ENCODE measurements at regions not wholly inside any gene's neighbourhood (a gene's known extent, or its start where the extent isn't known, plus 50 kb on each side); places are given as distances from the start of the nearest gene placed in this dataset.

- TF ChIP-seq EZH2 (IDR thresholded peaks at IDR 0.05; ENCODE audit: insufficient read depth, poor library complexity, severe bottlenecking) (no peak), EZH2phosphoT487 (IDR thresholded peaks at IDR 0.05; ENCODE audit: insufficient read depth, low read depth) (no peak)
- WGBS, 2 experiments (ENCODE audit: low coverage in 1 of 2, low lambda C conversion rate in 2 of 2, missing lambda C conversion rate in 2 of 2), result 10 to 19% methylated on average over 1 of the region's 1 CpG
- in situ Hi-C loops (cut with MboI), result no loop called here
These were observed 669.5 kb downstream of the SLCO4C1 start for GRCh38 chr5:101626572-101626971.

GRCh38 chr5:101611039-101611438 is 685.0 kb downstream of the SLCO4C1 start:
- Histone ChIP-seq H3K79me2 (ENCODE audit: insufficient read depth) (no peaks in the 10 kb centered on the region), H3K36me3 (ENCODE audit: low read depth) (no peaks in the 10 kb centered on the region), H3K27ac (no peak overlapping the region), H4K20me1 (ENCODE audit: insufficient read depth) (no peaks in the 10 kb centered on the region), H3F3A (ENCODE audit: insufficient read depth) (no peaks in the 10 kb centered on the region), H3K9me3 (ENCODE audit: low read depth) (no peaks in the 10 kb centered on the region), H3K4me3 (no peak overlapping the region), H3K4me2 (ENCODE audit: unreplicated experiment) (no peak overlapping the region), H2AFZ (no peak overlapping the region), H3K4me1 (ENCODE audit: insufficient read depth) (no peaks in the 10 kb centered on the region), H3K27me3 (replicated peaks; ENCODE audit: insufficient read depth) (0 out of 2 replicates have a peak, but pooled peaks cover 3% of the 10 kb centered on the region), H3K9me2 (ENCODE audit: insufficient read depth) (no peaks in the 10 kb centered on the region), H3K9ac (no peak overlapping the region)
- in situ Hi-C loops (cut with MboI), result no loop called here
- TF ChIP-seq EZH2 (IDR thresholded peaks at IDR 0.05; ENCODE audit: insufficient read depth, poor library complexity, severe bottlenecking), result no peak
- TF ChIP-seq EZH2phosphoT487 (IDR thresholded peaks at IDR 0.05; ENCODE audit: insufficient read depth, low read depth), result no peak
- 50 to 63% methylated on average over 6 of the region's 6 CpGs for WGBS, 2 experiments (ENCODE audit: low coverage in 1 of 2, low lambda C conversion rate in 2 of 2, missing lambda C conversion rate in 2 of 2)
- DNase-seq, result no peak

More at GRCh38 chr5:101626572-101626971, 669.5 kb downstream of the SLCO4C1 start:
- H4K20me1 ChIP-seq (ENCODE audit: insufficient read depth), result no peaks in the 10 kb centered on the region
- H3K4me1 ChIP-seq (ENCODE audit: insufficient read depth), result no peaks in the 10 kb centered on the region
- no peak overlapping the region for H2AFZ ChIP-seq
- H3K27me3 ChIP-seq (replicated peaks; ENCODE audit: insufficient read depth), result no peaks in the 10 kb centered on the region
- H3F3A ChIP-seq (ENCODE audit: insufficient read depth), result no peaks in the 10 kb centered on the region
- no peaks in the 10 kb centered on the region for H3K9me2 ChIP-seq (ENCODE audit: insufficient read depth)
- no peak overlapping the region for H3K27ac ChIP-seq
- H3K79me2 ChIP-seq (ENCODE audit: insufficient read depth), result no peaks in the 10 kb centered on the region
- H3K4me2 ChIP-seq (ENCODE audit: unreplicated experiment), result no peak overlapping the region
- H3K36me3 ChIP-seq (ENCODE audit: low read depth), result no peaks in the 10 kb centered on the region
- H3K4me3 ChIP-seq, result no peak overlapping the region
- no peaks in the 10 kb centered on the region for H3K9me3 ChIP-seq (ENCODE audit: low read depth)
- H3K9ac ChIP-seq, result no peak overlapping the region
- DNase-seq, result no peak

DNA sequence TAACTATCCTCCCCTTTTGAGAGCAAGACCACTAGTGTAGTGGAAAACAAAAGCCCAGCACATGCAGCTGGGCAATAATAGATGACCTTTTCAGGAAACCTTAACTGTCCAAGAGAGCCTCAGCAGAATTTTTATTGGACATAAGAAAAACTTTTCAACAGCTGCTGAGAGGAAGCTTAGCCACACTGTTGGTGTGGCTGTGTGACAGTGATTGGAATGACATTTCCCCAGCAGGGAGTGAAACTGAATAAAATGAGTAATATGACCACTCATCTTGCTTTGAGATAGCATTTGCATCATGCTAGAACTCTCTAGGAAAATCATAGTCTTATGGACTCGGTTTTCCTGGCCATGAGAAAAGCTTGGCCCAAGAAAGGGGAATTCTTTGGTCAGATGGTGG is 687.8 kb downstream of the SLCO4C1 start:
- Histone ChIP-seq H2AFZ (no peak overlapping the region), H3K9me3 (ENCODE audit: low read depth) (no peaks in the 10 kb centered on the region), H3K9ac (no peak overlapping the region), H3K79me2 (ENCODE audit: insufficient read depth) (no peaks in the 10 kb centered on the region), H3K4me3 (no peak overlapping the region), H3K4me2 (ENCODE audit: unreplicated experiment) (no peak overlapping the region), H3K9me2 (ENCODE audit: insufficient read depth) (no peaks in the 10 kb centered on the region), H3F3A (ENCODE audit: insufficient read depth) (no peaks in the 10 kb centered on the region), H3K27ac (no peak overlapping the region), H3K36me3 (ENCODE audit: low read depth) (no peaks in the 10 kb centered on the region), H3K4me1 (ENCODE audit: insufficient read depth) (no peaks in the 10 kb centered on the region), H3K27me3 (replicated peaks; ENCODE audit: insufficient read depth) (no peaks in the 10 kb centered on the region), H4K20me1 (ENCODE audit: insufficient read depth) (no peaks in the 10 kb centered on the region)
- TF ChIP-seq EZH2phosphoT487 (IDR thresholded peaks at IDR 0.05; ENCODE audit: insufficient read depth, low read depth) (no peak), EZH2 (IDR thresholded peaks at IDR 0.05; ENCODE audit: insufficient read depth, poor library complexity, severe bottlenecking) (no peak)
- peak; percentile 37 for DNase-seq
- 0 to 6% methylated on average over 1 of the region's 1 CpG for WGBS, 2 experiments (ENCODE audit: low coverage in 1 of 2, low lambda C conversion rate in 2 of 2, missing lambda C conversion rate in 2 of 2)
- in situ Hi-C loops (cut with MboI), result no loop called here

DNA sequence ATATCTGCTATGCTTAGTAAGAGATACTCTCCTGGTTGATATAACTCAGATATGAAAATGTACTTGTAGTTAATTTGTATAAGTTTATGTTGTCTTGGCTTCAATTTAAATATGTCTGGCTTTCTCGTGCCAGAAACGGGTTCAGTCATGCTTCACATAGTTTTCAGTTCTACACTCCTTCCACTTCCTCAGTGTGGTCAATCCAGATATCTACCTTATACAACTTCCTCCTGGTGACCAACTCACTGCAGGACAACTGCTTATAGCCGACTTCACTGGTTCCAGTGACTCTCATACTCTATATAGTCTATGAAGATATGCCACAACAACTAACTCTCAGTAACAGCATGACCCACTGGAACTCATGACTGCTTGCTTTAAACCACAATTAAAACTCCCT is 690.4 kb downstream of the SLCO4C1 start:
- Histone ChIP-seq H3K9ac (no peak overlapping the region), H3K27ac (no peak overlapping the region), H3K4me2 (ENCODE audit: unreplicated experiment) (no peak overlapping the region), H3F3A (ENCODE audit: insufficient read depth) (no peaks in the 10 kb centered on the region), H3K27me3 (replicated peaks; ENCODE audit: insufficient read depth) (no peaks in the 10 kb centered on the region), H3K79me2 (ENCODE audit: insufficient read depth) (no peaks in the 10 kb centered on the region), H3K36me3 (ENCODE audit: low read depth) (no peaks in the 10 kb centered on the region), H3K4me3 (no peak overlapping the region), H2AFZ (no peak overlapping the region), H4K20me1 (ENCODE audit: insufficient read depth) (no peaks in the 10 kb centered on the region), H3K4me1 (ENCODE audit: insufficient read depth) (no peaks in the 10 kb centered on the region), H3K9me3 (ENCODE audit: low read depth) (no peaks in the 10 kb centered on the region), H3K9me2 (ENCODE audit: insufficient read depth) (no peaks in the 10 kb centered on the region)
- in situ Hi-C loops (cut with MboI), result no loop called here
- TF ChIP-seq EZH2phosphoT487 (IDR thresholded peaks at IDR 0.05; ENCODE audit: insufficient read depth, low read depth) (no peak), EZH2 (IDR thresholded peaks at IDR 0.05; ENCODE audit: insufficient read depth, poor library complexity, severe bottlenecking) (no peak)
- no peak for DNase-seq
- WGBS, 2 experiments (ENCODE audit: low coverage in 1 of 2, low lambda C conversion rate in 2 of 2, missing lambda C conversion rate in 2 of 2), result 75 to 76% methylated on average over 3 of the region's 3 CpGs

- Histone ChIP-seq H3K9me3 (ENCODE audit: low read depth) (no peaks in the 10 kb centered on the region), H3K36me3 (ENCODE audit: low read depth) (no peaks in the 10 kb centered on the region), H3K27me3 (replicated peaks; ENCODE audit: insufficient read depth) (no peaks in the 10 kb centered on the region), H3K27ac (no peak overlapping the region), H3K9me2 (ENCODE audit: insufficient read depth) (no peaks in the 10 kb centered on the region), H3K9ac (no peak overlapping the region), H3K4me2 (ENCODE audit: unreplicated experiment) (no peak overlapping the region), H3F3A (ENCODE audit: insufficient read depth) (no peaks in the 10 kb centered on the region), H3K4me3 (no peak overlapping the region), H3K79me2 (ENCODE audit: insufficient read depth) (no peaks in the 10 kb centered on the region), H2AFZ (no peak overlapping the region), H3K4me1 (ENCODE audit: insufficient read depth) (no peaks in the 10 kb centered on the region), H4K20me1 (ENCODE audit: insufficient read depth) (no peaks in the 10 kb centered on the region)
- in situ Hi-C loops (cut with MboI), result no loop called here
- WGBS, 2 experiments (ENCODE audit: low coverage in 1 of 2, low lambda C conversion rate in 2 of 2, missing lambda C conversion rate in 2 of 2), result 13 to 15% methylated on average over 1 of the region's 1 CpG
- TF ChIP-seq EZH2 (IDR thresholded peaks at IDR 0.05; ENCODE audit: insufficient read depth, poor library complexity, severe bottlenecking) (no peak), EZH2phosphoT487 (IDR thresholded peaks at IDR 0.05; ENCODE audit: insufficient read depth, low read depth) (no peak)
- no peak for DNase-seq
These were observed 695.5 kb downstream of the SLCO4C1 start for GRCh38 chr5:101600614-101601013.

Data from GM23248 (cell line).